22Rv1 (cell line): ENCODE measurements at regions not wholly inside any gene's neighbourhood (a gene's known extent, or its start where the extent isn't known, plus 50 kb on each side); places are given as distances from the start of the nearest gene placed in this dataset.
"Not testable (repeated sequence)": the region's sequence is repeated elsewhere in the genome, so short reads cannot be mapped to it uniquely, and the experiment has no call there.

ENCODE experiments used
- CTCF ChIP-seq: fragments of 450-650 bp; IDR thresholded peaks from 2 replicates; pipeline ENCODE4 v1.5.1; 2017; ENCODE audit warnings: mild to moderate bottlenecking
- ZFX ChIP-seq: fragments of 450-650 bp; IDR thresholded peaks from 2 replicates; pipeline ENCODE4 v1.6.1; 2017; ENCODE audit warnings: antibody characterized with exemption, borderline replicate concordance

GRCh38 chr1:149254894-149255847 is 151.8 kb upstream of the NBPF9 start:
- TF ChIP-seq CTCF, ZFX: not testable (repeated sequence)
